ENCODE measurements at regions not wholly inside any gene's neighbourhood (a gene's known extent, or its start where the extent isn't known, plus 50 kb on each side); places are given as distances from the start of the nearest gene placed in this dataset.

DNA sequence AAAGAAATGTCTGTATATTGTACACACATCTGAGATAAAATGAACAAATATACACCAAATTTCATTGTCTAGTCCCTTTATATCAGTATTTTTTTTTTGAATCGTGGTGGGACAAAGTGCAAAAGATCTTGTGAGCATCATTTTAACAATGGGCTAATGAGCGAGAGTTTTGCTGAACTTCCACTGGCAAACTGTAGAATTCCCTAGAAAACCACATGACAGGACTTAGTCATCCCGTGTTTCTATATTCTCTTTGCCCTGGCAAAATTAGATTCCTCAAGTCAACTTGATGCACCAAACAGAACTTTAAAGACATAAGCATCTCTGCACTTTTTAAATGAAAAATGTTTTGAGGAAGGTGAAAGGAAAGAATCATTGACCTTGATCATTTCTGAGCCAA lies 488.2 kb upstream of the PTBP2 start:
- H3K79me1 ChIP-seq (ENCODE audit: low read depth, low read length): no peaks in the 10 kb centered on the region
- 90% methylated on average over 3 of the region's 3 CpGs; no CpG with 5 or more reads in 1 of the 2 experiments for WGBS, 2 experiments (ENCODE audit: extremely low coverage in 1 of 2, insufficient coverage in 1 of 2, insufficient read length in 1 of 2, insufficient replicate concordance in 2 of 2, low coverage in 1 of 2, low lambda C conversion rate in 2 of 2, missing lambda C conversion rate in 1 of 2)
- H3K14ac ChIP-seq (ENCODE audit: insufficient read length): no peak overlapping the region
- no peak overlapping the region for H4K91ac ChIP-seq (replicated peaks; ENCODE audit: insufficient read length, low read length)
- H4K20me1 ChIP-seq (replicated peaks in 1 of 2; ENCODE audit: control insufficient read depth in 1 of 2, insufficient read depth in 2 of 2, low read length in 2 of 2): no peaks in the 10 kb centered on the region
- H2BK15ac ChIP-seq (ENCODE audit: low read length): no peak overlapping the region
- H3K27me3 ChIP-seq (replicated peaks in 1 of 4; ENCODE audit: control insufficient read depth in 3 of 4, extremely low read depth in 1 of 4, insufficient read depth in 3 of 4, low read length in 3 of 4): no peaks in the 10 kb centered on the region
- no peak overlapping the region for H3K27ac ChIP-seq (ENCODE audit: low read depth, low read length)
- H4K8ac ChIP-seq (ENCODE audit: extremely low read depth, insufficient read depth, low read length): no peak overlapping the region
- no peak overlapping the region for H2AK5ac ChIP-seq (ENCODE audit: low read depth, low read length)
- H2BK120ac ChIP-seq (replicated peaks; ENCODE audit: low read depth, low read length): no peak overlapping the region
- no peak overlapping the region for H4K5ac ChIP-seq (ENCODE audit: insufficient read length, low read depth, low read length)
- H2BK20ac ChIP-seq (ENCODE audit: low read length): no peak overlapping the region
- H3K4me1 ChIP-seq (replicated peaks in 1 of 4; ENCODE audit: control insufficient read depth in 3 of 4, insufficient read depth in 4 of 4, low read length in 3 of 4): no peaks in the 10 kb centered on the region
- no peak for TF ChIP-seq SIN3A (conservative IDR thresholded peaks at IDR 0.05 in 1 of 2, IDR thresholded peaks at IDR 0.05 in 1 of 2; ENCODE audit: low read depth in 1 of 2, low read length in 2 of 2)
- no peak for TF ChIP-seq JUND (IDR thresholded peaks at IDR 0.05; ENCODE audit: low read length)
- no peak for TF ChIP-seq TBP (IDR thresholded peaks at IDR 0.05; ENCODE audit: low read depth, low read length)
- no peak for TF ChIP-seq CEBPB (IDR thresholded peaks at IDR 0.05; ENCODE audit: low read depth, low read length)
- no peak for TF ChIP-seq YY1 (IDR thresholded peaks at IDR 0.05; ENCODE audit: low read depth, low read length)
- no peak for TF ChIP-seq SIRT6 (IDR thresholded peaks at IDR 0.05; ENCODE audit: low read length)
- no peaks in the 10 kb centered on the region for H3K23me2 ChIP-seq (ENCODE audit: low read depth, low read length)
- ChIA-PET CTCF (ENCODE audit: partially characterized antibody) (interaction anchor here (0.7 kb wide), 1 partner anchor 563 kb away, joined by 3 read pairs; no protein-coding TSS in a partner anchor), POLR2A (ENCODE audit: partially characterized antibody) (no interaction called here)
- no peak overlapping the region for H3K23ac ChIP-seq (ENCODE audit: insufficient read length)
- no peak overlapping the region for H3K4me3 ChIP-seq (ENCODE audit: extremely low read depth in 1 of 4, insufficient read depth in 2 of 4, low read depth in 3 of 4, low read length in 4 of 4)
- H2AFZ ChIP-seq (ENCODE audit: low read length): no peak overlapping the region
- no peak for FAIRE-seq
- no peak for DNase-seq (ENCODE audit: low read depth in 1 of 2, low spot score in 2 of 2)
- no peak overlapping the region for H3K18ac ChIP-seq (ENCODE audit: extremely low read depth, low read length)
- H2BK5ac ChIP-seq (ENCODE audit: low read depth, low read length): no peak overlapping the region
- H3K79me2 ChIP-seq (ENCODE audit: control insufficient read depth in 1 of 2, insufficient read depth in 2 of 2, low read length in 2 of 2): no peaks in the 10 kb centered on the region
- no peak overlapping the region for H3K9ac ChIP-seq (replicated peaks in 1 of 4; ENCODE audit: extremely low read depth in 1 of 4, low read depth in 3 of 4, low read length in 3 of 4)
- H3K4ac ChIP-seq (replicated peaks; ENCODE audit: insufficient read length, low read depth, low read length): no peak overlapping the region
- no peak overlapping the region for H3K4me2 ChIP-seq (ENCODE audit: insufficient read depth in 1 of 2, low read depth in 2 of 2, low read length in 2 of 2)
- H3K9me3 ChIP-seq (ENCODE audit: insufficient read depth in 2 of 2, low read depth in 1 of 2, low read length in 1 of 2): no peaks in the 10 kb centered on the region; a peak in 2 of 4 replicates
- no peaks in the 10 kb centered on the region for H3K36me3 ChIP-seq (ENCODE audit: control insufficient read depth in 2 of 4, insufficient read depth in 4 of 4, low read length in 3 of 4)
- H3K56ac ChIP-seq (replicated peaks; ENCODE audit: insufficient read length, low read depth, low read length): no peak overlapping the region
- H2BK12ac ChIP-seq (ENCODE audit: low read depth, low read length): no peak overlapping the region

Data from H1 (cell line).